ENCODE measurements at regions not wholly inside any gene's neighbourhood (a gene's known extent, or its start where the extent isn't known, plus 50 kb on each side); places are given as distances from the start of the nearest gene placed in this dataset.

DNA sequence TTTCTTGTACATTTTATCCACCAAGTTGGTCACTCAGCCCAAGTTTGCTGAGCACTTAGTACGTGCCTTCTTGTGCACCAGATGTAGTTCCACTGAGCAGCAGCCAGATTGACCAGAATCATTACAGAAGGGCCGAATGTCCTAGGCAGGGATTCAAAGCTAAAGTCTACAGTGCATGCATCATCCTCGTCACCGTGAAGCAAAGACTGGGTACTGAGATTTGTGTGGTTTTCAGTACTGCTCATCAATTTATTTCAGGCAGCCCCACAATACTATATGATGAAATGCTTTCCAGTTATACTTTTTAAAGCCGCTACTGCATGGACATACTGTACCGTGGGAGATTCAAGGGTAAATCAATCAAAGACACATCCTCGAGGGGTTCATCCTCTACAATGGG lies 227.0 kb downstream of the ARRDC4 start:
- TF ChIP-seq, protein P1, sequence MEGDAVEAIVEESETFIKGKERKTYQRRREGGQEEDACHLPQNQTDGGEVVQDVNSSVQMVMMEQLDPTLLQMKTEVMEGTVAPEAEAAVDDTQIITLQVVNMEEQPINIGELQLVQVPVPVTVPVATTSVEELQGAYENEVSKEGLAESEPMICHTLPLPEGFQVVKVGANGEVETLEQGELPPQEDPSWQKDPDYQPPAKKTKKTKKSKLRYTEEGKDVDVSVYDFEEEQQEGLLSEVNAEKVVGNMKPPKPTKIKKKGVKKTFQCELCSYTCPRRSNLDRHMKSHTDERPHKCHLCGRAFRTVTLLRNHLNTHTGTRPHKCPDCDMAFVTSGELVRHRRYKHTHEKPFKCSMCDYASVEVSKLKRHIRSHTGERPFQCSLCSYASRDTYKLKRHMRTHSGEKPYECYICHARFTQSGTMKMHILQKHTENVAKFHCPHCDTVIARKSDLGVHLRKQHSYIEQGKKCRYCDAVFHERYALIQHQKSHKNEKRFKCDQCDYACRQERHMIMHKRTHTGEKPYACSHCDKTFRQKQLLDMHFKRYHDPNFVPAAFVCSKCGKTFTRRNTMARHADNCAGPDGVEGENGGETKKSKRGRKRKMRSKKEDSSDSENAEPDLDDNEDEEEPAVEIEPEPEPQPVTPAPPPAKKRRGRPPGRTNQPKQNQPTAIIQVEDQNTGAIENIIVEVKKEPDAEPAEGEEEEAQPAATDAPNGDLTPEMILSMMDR (IDR thresholded peaks at IDR 0.05) = no peak
- no peak for TF ChIP-seq POLR2A (IDR thresholded peaks at IDR 0.05)

All from sigmoid colon (tissue), 3 donors.